Calu3 (cell line): ENCODE measurements at regions not wholly inside any gene's neighbourhood (a gene's known extent, or its start where the extent isn't known, plus 50 kb on each side); places are given as distances from the start of the nearest gene placed in this dataset.

Experiments used
- BruUV-seq: library from RNA; stranded (reverse); fragments of 400-500 nt; replicated peaks from 2 replicates; lab custom pipeline; 2021; lab: Mats Ljungman, UMichigan
- CTCF ChIA-PET: fragments of 300-600 bp; sonication (Branson Sonifier 250); formaldehyde crosslinking; loops from one replicate; lab custom pipeline; 2022; ENCODE audit warnings: antibody characterized with exemption; lab: Charles Lee
- DNase-seq: peaks from one replicate; pipeline ENCODE4 v3.0.0; 2022
- H3K27ac Mint-ChIP-seq: one replicate; pipeline ENCODE4 v1.8.0; 2022; ENCODE audit warnings: mixed read lengths; ENCODE audit not compliant: unreplicated experiment
- H3K27me3 Mint-ChIP-seq: one replicate; pipeline ENCODE4 v1.8.0; 2022; ENCODE audit warnings: mixed read lengths; ENCODE audit not compliant: unreplicated experiment
- H3K36me3 Mint-ChIP-seq: one replicate; pipeline ENCODE4 v1.8.0; 2022; ENCODE audit warnings: mild to moderate bottlenecking, moderate library complexity, mixed read lengths; ENCODE audit not compliant: insufficient read depth, unreplicated experiment
- H3K4me1 Mint-ChIP-seq: one replicate; pipeline ENCODE4 v1.8.0; 2022; ENCODE audit warnings: mild to moderate bottlenecking, low read depth, mixed read lengths; ENCODE audit not compliant: unreplicated experiment
- H3K4me3 Mint-ChIP-seq: one replicate; pipeline ENCODE4 v1.8.0; 2022; ENCODE audit warnings: mild to moderate bottlenecking, low read depth, moderate library complexity, mixed read lengths; ENCODE audit not compliant: unreplicated experiment
- H3K9me3 Mint-ChIP-seq: one replicate; pipeline ENCODE4 v1.8.0; 2022; ENCODE audit warnings: low read depth, mixed read lengths; ENCODE audit not compliant: unreplicated experiment
- CTCF ChIP-seq: fragments of 200-600 bp; IDR thresholded peaks from one replicate; pipeline ENCODE4 v1.8.0; 2022; ENCODE audit warnings: antibody characterized with exemption; ENCODE audit not compliant: unreplicated experiment
- intact Hi-C: fragments of 100-400 bp; cut with micrococcal nuclease; formaldehyde crosslinking; loops from one replicate; pipeline ENCODE4 v1.10.0; 2022; ENCODE audit not compliant: unreplicated experiment

GRCh38 chr7:42735081-42735480 is 176.8 kb downstream of the C7orf25 start:
- CTCF ChIA-PET: no interaction called here
- no peak for DNase-seq
- no peaks in the 10 kb centered on the region for H3K36me3 Mint-ChIP-seq
- peaks cover 16% of the 10 kb centered on the region for H3K9me3 Mint-ChIP-seq
- no TSS peak for BruUV-seq
- H3K27me3 Mint-ChIP-seq: no peaks in the 10 kb centered on the region
- H3K4me3 Mint-ChIP-seq: no peak overlapping the region
- TF ChIP-seq CTCF: no peak
- no peak overlapping the region for H3K27ac Mint-ChIP-seq
- H3K4me1 Mint-ChIP-seq: no peaks in the 10 kb centered on the region
- intact Hi-C loops: no loop called here

DNA sequence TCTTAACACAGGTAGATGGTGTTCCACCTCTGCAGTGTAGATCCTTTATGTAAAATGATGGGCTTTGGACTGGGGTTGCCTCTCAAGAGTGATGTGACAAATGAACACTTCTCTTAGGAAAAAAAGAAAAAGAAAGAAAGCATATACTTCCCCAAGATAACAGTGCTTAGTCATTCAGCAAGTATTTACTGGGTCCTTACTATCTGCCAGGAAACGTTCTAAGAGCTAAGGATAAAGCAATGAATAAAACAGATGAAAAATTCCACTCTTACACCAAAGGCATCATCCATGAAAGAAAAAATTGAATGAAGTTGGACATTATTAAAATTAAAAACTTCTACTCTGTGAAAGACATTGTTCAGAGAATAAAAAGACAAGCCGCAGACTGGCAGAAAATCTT is 177.3 kb downstream of the C7orf25 start:
- Mint-ChIP-seq H3K27me3 (no peaks in the 10 kb centered on the region), H3K36me3 (no peaks in the 10 kb centered on the region), H3K27ac (no peak overlapping the region), H3K4me3 (no peak overlapping the region), H3K9me3 (peaks cover 16% of the 10 kb centered on the region), H3K4me1 (no peaks in the 10 kb centered on the region)
- intact Hi-C loops: no loop called here
- no peak for TF ChIP-seq CTCF
- CTCF ChIA-PET: no interaction called here
- no TSS peak for BruUV-seq
- no peak for DNase-seq

DNA sequence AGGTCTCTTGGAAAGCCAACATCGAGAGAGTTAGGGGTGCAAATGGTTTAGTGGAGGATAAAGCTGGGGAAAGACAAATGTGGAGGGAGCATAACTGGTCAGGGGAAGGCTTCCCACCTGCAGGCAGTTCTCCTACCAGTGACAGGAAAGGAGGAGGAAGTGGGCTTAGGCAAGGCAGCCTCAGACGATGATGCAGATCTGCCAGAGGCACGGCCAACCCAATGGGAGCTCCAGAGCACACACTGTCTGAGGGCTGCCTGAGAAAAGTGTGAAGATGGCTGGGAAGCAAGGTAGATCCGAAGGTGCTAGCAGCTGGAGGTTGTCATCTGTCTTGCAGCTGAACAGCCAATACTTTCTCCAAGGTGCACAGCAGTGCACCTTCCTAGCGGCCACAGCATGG is 178.8 kb downstream of the C7orf25 start:
- Mint-ChIP-seq H3K36me3 (no peaks in the 10 kb centered on the region), H3K27ac (no peak overlapping the region), H3K4me3 (no peak overlapping the region), H3K4me1 (no peaks in the 10 kb centered on the region), H3K27me3 (no peaks in the 10 kb centered on the region), H3K9me3 (peaks cover 11% of the 10 kb centered on the region)
- CTCF ChIA-PET: no interaction called here
- TF ChIP-seq CTCF: no peak
- DNase-seq: no peak
- intact Hi-C loops: no loop called here
- no TSS peak for BruUV-seq

- CTCF ChIA-PET: no interaction called here
- Mint-ChIP-seq H3K36me3 (no peaks in the 10 kb centered on the region), H3K27me3 (no peaks in the 10 kb centered on the region), H3K9me3 (peaks cover 7% of the 10 kb centered on the region), H3K27ac (no peak overlapping the region), H3K4me1 (no peaks in the 10 kb centered on the region), H3K4me3 (no peak overlapping the region)
- DNase-seq: no peak
- intact Hi-C loops: no loop called here
- no peak for TF ChIP-seq CTCF
- no TSS peak for BruUV-seq
These were observed 181.3 kb downstream of the C7orf25 start for GRCh38 chr7:42730586-42730985.
